Activated T-helper 17 cell treated with anti-CD3 and anti-CD28 coated beads, Interleukin-2, amount 50 U/mL, for 72 hours (primary cell): ENCODE measurements at regions not wholly inside any gene's neighbourhood (a gene's known extent, or its start where the extent isn't known, plus 50 kb on each side); places are given as distances from the start of the nearest gene placed in this dataset.
"Not testable (repeated sequence)": the region's sequence is repeated elsewhere in the genome, so short reads cannot be mapped to it uniquely, and the experiment has no call there.

Experiments
- ATAC-seq: fragments of 150-1000 bp; cut with Tn5 transposase; replicated peaks from 2 replicates; pipeline ENCODE4 v1.10.0; 2021; ENCODE audit warnings: mild to moderate bottlenecking, moderate library complexity
- H3K27ac Mint-ChIP-seq: one replicate; pipeline ENCODE4 v1.8.0; 2022; ENCODE audit warnings: mixed read lengths
- H3K27me3 Mint-ChIP-seq: one replicate; pipeline ENCODE4 v1.8.0; 2022; ENCODE audit warnings: mixed read lengths
- H3K36me3 Mint-ChIP-seq: one replicate; pipeline ENCODE4 v1.8.0; 2022; ENCODE audit warnings: low read depth, mild to moderate bottlenecking, mixed read lengths
- H3K4me1 Mint-ChIP-seq: one replicate; pipeline ENCODE4 v1.8.0; 2022; ENCODE audit warnings: mixed read lengths
- H3K4me3 Mint-ChIP-seq: one replicate; pipeline ENCODE4 v1.8.0; 2022; ENCODE audit warnings: mild to moderate bottlenecking, mixed read lengths
- H3K9me3 Mint-ChIP-seq: one replicate; pipeline ENCODE4 v1.8.0; 2022; ENCODE audit warnings: mixed read lengths

DNA sequence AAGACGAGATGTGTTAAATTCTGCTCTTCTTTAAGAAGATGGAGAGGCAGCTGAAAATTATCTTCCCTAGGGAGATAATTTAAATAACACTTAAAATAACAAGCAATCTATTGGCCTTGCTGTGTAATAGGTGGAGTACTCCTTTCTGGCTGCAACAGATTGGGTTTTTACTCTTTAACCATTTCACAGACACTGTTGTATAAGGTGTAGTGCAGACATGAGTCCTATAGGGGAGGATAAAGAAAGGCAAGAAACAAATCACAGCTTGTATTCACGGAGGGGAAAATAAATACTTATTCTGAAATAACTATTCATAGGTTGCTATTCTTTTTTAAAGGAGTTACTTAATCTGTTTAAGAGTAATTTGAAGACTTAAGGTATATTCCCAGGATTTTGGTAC, 252.0 kb downstream of the ZPLD1 start:
- Mint-ChIP-seq H3K27ac (no peak overlapping the region), H3K9me3 (no peaks in the 10 kb centered on the region), H3K27me3 (peaks cover 37% of the 10 kb centered on the region), H3K4me1 (no peaks in the 10 kb centered on the region), H3K36me3 (no peaks in the 10 kb centered on the region), H3K4me3 (no peak overlapping the region)
- no peak for ATAC-seq

DNA sequence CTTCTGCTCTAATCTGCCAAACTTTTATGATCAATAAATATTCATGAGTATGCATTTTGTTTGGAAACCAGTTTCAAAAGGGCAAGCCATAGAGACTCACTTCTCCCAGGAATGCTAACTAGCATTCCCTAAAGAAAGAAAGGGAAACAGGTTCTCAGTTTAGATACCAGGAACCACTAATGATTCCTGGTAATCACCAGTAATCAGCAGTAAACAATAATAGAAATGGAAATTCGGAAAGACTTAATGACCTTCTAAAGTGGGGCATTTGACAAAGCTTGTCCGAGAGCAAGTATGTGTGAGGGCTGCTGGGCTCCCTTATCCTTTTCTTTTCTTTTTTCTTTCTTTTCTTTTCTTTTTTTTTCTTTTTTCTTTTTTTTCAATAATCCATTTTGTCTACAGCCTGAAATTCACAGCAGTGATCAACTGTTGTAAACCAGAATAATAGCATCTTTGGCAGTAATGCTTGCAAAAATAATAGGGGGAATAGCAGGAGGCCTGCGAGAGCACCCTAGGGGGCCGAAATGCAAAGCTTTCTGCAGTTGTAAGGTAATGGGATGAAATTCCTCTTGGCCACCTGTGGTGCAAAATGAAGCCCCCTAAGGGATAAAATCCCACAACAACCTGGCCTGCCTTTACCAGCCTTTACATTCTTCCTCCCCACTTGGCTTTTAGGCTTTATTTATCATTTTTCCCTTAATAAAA, 253.2 kb downstream of the ZPLD1 start:
- no peak overlapping the region for H3K27ac Mint-ChIP-seq
- peaks cover 35% of the 10 kb centered on the region for H3K27me3 Mint-ChIP-seq
- no peak for ATAC-seq
- no peak overlapping the region for H3K4me3 Mint-ChIP-seq
- no peaks in the 10 kb centered on the region for H3K4me1 Mint-ChIP-seq
- H3K36me3 Mint-ChIP-seq: no peaks in the 10 kb centered on the region
- no peaks in the 10 kb centered on the region for H3K9me3 Mint-ChIP-seq

DNA sequence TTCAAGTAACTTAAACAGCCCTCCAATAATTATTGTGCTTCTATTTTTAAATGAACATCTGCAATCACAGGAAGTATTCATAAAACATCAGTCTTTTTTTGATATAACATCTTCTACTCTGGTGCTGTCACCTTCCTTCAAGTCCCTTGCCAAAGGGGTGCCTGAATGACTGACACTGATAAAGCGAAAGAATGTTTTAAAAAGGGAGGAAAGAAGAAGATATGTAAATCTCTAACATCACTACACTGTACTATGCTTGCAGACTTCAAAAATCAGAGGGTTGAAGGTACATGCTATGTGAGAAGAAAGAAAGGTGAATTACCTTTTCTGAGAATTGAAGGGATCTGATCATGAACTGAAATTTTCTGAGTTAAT, 253.7 kb downstream of the ZPLD1 start:
- Mint-ChIP-seq H3K27ac (no peak overlapping the region), H3K36me3 (no peaks in the 10 kb centered on the region), H3K4me1 (no peaks in the 10 kb centered on the region), H3K9me3 (no peaks in the 10 kb centered on the region), H3K27me3 (peaks cover 30% of the 10 kb centered on the region), H3K4me3 (no peak overlapping the region)
- no peak for ATAC-seq

DNA sequence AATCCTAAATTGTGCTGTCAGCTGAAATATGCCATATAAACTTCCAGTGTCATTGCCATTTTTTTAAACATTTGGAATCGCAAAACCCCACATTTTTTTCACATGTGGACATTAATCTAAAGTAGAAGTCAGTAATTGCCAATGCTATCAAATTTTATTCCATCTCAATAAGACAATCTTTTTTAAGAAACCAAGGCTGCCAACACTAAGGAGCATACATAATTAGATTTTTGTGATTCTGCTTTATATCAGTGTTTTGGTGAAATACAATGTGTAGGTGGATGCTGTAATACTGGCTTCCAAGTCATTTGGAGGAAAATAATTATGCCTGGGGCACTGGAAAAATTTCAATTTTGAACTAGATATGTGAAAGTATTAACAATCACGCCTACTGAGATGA, 256.7 kb downstream of the ZPLD1 start:
- Mint-ChIP-seq H3K27ac (no peak overlapping the region), H3K4me1 (no peaks in the 10 kb centered on the region), H3K27me3 (peaks cover 29% of the 10 kb centered on the region), H3K9me3 (no peaks in the 10 kb centered on the region), H3K4me3 (no peak overlapping the region), H3K36me3 (no peaks in the 10 kb centered on the region)
- ATAC-seq: no peak

DNA sequence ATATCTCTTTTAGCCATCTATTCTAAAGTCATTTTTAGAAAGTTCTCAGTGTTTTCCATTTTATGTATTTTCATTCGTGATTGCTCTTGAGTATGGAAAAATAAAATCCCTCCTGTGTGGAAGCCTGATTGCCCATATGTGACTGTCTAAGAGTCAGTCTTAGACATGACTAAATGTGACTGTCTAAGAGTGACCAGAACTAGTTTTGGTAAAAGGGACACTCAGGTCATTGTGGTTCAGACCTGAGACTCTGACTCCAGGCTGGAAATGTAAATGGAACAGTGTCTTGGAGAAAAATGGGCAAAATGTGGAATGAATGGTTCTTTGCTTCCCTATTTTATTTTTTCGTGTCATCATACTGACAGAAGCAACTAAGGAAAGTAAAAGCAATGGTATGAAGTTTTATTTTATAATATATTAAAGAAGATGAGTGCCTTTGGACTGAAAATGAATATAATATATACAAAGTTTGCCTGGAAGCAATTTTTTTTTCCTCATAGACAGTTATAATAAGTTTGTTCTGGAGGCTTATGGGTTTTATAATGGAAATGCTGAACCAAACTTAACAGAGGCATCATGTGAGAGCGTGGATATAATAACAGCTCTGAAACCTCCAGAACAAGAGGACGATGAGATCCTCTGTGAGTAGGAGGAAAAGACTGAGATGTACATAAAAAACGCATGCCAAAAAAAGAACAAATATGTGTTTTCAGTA, 264.4 kb downstream of the ZPLD1 start:
- H3K27me3 Mint-ChIP-seq: peaks cover 8% of the 10 kb centered on the region
- H3K27ac Mint-ChIP-seq: no peak overlapping the region
- no peaks in the 10 kb centered on the region for H3K36me3 Mint-ChIP-seq
- no peaks in the 10 kb centered on the region for H3K9me3 Mint-ChIP-seq
- no peak overlapping the region for H3K4me3 Mint-ChIP-seq
- ATAC-seq: no peak
- no peaks in the 10 kb centered on the region for H3K4me1 Mint-ChIP-seq

DNA sequence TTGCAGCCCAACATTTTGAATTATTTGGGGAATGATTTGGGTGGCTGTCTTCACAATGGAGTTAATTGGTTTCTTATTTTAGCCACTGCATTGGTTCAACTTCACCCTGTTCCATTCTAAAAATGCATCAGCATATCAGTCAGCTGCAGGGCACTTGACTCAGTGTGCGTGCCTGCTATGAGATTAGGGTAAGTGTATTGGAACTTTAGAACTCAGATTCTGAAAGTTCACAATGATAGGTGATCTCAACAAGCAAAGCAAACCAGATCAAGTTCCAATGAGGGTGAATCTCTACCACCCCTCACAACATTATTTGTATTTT, 265.0 kb downstream of the ZPLD1 start:
- H3K27ac Mint-ChIP-seq: no peak overlapping the region
- H3K4me3 Mint-ChIP-seq: no peak overlapping the region
- peaks cover 5% of the 10 kb centered on the region for H3K27me3 Mint-ChIP-seq
- no peaks in the 10 kb centered on the region for H3K9me3 Mint-ChIP-seq
- no peak for ATAC-seq
- no peaks in the 10 kb centered on the region for H3K36me3 Mint-ChIP-seq
- H3K4me1 Mint-ChIP-seq: no peaks in the 10 kb centered on the region

DNA sequence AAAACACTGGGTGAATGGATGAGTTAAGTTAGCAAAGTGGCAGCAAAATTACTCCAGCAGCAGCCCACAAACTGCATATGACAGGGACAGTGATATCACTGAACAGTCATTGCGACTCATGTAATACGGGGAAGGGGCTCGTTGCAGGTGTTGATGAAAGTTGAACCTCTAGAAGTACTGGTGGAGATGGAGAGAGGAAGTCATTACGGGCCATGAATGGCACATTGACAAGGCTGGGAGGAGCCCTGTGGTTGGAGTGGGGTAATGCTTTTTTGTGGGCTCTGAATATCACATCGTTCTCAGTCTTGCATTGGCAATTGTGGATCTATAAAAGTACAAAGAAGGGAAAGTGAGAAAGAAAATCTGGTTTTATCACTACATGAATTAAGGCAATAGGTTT, 278.1 kb downstream of the ZPLD1 start:
- ATAC-seq: peak; percentile 47
- Mint-ChIP-seq H3K36me3 (no peaks in the 10 kb centered on the region), H3K4me1 (no peaks in the 10 kb centered on the region), H3K4me3 (no peak overlapping the region), H3K27me3 (peaks cover 11% of the 10 kb centered on the region), H3K9me3 (no peaks in the 10 kb centered on the region), H3K27ac (no peak overlapping the region)

DNA sequence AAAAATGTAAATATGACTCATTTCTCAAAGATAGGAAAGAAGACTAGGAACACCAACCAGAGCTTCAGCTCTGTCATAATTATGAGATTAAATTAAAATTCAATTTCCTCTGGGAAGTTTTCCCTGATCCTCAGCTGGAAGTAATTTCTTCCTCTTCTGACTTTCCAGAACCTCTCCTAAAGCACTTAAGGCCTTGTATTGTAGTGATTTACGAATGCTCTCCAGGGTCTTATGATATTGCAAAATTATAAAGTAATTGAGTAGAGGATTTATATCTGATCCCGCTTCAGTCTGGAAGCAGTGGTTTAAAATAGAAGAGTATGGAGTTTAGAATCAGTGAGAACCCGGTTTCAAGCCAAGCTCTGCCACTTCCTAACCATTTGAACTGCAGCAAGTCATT, 279.8 kb downstream of the ZPLD1 start:
- H3K9me3 Mint-ChIP-seq: no peaks in the 10 kb centered on the region

DNA sequence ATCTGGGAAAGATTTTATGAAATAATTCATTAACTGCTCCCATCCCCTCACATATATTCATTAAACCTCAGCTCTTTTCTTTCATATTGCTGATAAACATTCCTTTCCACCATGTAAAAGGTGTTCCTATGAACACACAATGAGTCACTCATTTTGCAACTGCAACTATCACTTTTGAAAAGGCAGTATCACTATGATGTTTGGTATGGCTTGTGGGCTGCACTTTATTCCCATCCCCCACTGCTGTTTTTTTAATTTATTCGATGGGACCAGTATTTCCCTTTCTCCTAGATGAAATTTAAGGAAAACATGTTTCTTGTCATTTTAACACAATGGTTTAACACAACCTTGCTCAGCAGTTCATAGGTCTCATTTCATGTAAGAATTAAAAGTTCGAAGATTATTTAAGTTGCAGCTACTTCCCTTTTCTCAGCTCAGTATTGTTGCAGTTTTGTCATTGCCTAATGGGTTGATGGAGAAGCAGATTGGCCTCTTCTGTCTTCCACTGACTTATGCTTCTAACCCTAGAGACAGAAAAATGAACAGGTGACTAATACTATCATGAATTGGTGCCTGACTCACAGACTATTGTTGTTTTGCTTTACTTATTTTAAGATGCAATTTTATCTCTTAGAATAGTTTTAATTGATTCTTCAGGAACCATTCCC, 280.3 kb downstream of the ZPLD1 start:
- no peak overlapping the region for H3K27ac Mint-ChIP-seq
- peaks cover 11% of the 10 kb centered on the region for H3K27me3 Mint-ChIP-seq
- peak; percentile 83 for ATAC-seq
- no peaks in the 10 kb centered on the region for H3K9me3 Mint-ChIP-seq
- no peaks in the 10 kb centered on the region for H3K36me3 Mint-ChIP-seq
- H3K4me3 Mint-ChIP-seq: no peak overlapping the region
- H3K4me1 Mint-ChIP-seq: no peaks in the 10 kb centered on the region

More for the DNA sequence above, 279.8 kb downstream of the ZPLD1 start:
- H3K27me3 Mint-ChIP-seq: peaks cover 11% of the 10 kb centered on the region
- no peak overlapping the region for H3K27ac Mint-ChIP-seq
- no peaks in the 10 kb centered on the region for H3K4me1 Mint-ChIP-seq
- no peak for ATAC-seq
- H3K4me3 Mint-ChIP-seq: no peak overlapping the region
- no peaks in the 10 kb centered on the region for H3K36me3 Mint-ChIP-seq

DNA sequence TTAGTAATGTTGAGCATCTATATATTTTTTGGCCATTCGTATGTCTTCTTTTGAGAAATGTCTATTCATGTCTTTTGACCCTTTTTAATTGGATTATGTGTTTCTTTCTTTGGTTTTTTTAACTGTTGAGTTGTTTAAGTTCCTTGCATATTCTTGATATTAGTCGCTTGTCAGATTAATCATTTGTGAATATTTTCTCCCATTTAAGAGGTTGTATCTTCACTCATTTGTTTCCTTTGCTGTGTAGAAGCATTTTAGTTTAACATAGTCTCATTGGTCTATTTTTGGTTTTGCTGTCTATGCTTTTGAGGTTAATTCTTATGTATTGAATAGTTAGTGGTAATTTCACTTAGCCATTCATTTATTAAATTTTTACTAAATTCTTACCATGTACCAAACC, 283.8 kb downstream of the ZPLD1 start:
- Mint-ChIP-seq H3K4me3 (no peak overlapping the region), H3K27ac (no peak overlapping the region), H3K36me3 (no peaks in the 10 kb centered on the region), H3K27me3 (peaks cover 12% of the 10 kb centered on the region), H3K4me1 (no peaks in the 10 kb centered on the region), H3K9me3 (no peaks in the 10 kb centered on the region)
- no peak for ATAC-seq

DNA sequence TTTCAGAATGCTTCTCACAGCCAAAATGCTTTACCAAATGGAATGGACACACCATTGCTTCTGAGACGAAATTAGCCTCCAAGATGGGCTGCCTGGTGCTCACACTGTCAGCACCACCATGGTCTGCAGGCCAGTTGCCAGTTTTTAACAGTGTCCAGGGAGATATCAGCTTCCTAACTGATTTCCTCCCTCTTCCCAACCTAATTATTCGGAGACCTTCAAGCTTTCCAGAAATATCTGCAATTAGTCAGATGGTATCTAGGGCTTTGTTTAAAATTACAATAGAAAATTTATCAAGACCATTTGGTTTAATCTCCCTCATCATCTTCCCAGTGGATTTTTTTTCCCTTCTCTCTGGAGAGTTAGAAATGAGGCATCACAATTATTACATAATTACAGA, 287.5 kb downstream of the ZPLD1 start:
- Mint-ChIP-seq H3K27ac (no peak overlapping the region), H3K4me1 (no peaks in the 10 kb centered on the region), H3K27me3 (peaks cover 19% of the 10 kb centered on the region), H3K9me3 (peaks cover 5% of the 10 kb centered on the region), H3K4me3 (no peak overlapping the region), H3K36me3 (no peaks in the 10 kb centered on the region)
- ATAC-seq: no peak

DNA sequence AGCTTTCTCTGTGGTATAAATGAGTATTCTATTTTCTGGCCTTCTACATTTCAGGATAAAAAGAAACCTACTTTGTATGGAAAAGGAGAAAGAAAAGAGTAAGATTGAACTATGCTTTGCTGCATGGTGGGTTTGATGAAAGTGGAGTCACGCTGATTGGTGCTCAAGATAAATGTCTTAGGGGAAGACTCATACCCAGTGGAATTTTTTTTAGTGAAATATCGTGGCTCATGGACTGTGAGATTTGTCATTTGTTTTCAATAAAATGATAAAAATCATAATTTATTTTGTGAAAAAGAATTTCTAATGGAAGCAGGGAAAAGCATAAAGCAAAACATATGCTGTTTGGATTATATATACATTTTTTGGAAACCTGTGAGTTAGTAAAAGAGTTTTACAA, 292.5 kb downstream of the ZPLD1 start:
- peaks cover 5% of the 10 kb centered on the region for H3K9me3 Mint-ChIP-seq
- H3K27me3 Mint-ChIP-seq: peaks cover 8% of the 10 kb centered on the region
- H3K4me1 Mint-ChIP-seq: no peaks in the 10 kb centered on the region
- no peak overlapping the region for H3K27ac Mint-ChIP-seq
- no peak overlapping the region for H3K4me3 Mint-ChIP-seq
- no peaks in the 10 kb centered on the region for H3K36me3 Mint-ChIP-seq
- ATAC-seq: no peak

DNA sequence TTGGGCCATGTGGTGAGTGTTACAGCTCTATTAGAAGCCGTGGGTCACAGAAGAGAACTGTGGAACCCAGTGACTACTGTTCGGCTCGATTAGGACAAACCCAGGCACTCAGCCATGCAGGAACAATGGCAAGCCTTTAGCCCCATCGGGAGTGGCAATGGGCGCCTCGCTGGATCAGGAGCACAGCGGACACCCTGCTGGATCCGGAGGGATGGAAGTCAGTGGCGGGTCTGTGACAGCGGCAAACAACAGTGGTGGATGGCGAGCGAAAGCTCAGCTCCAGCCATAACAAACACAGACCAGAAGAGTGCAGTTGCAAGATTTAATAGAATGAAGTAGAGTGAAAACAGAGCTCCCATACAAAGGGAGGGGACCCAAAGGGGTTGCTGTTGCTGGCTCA, 297.8 kb downstream of the ZPLD1 start:
- ATAC-seq, H3K9me3 Mint-ChIP-seq, H3K27me3 Mint-ChIP-seq, H3K4me1 Mint-ChIP-seq, H3K27ac Mint-ChIP-seq, H3K36me3 Mint-ChIP-seq, H3K4me3 Mint-ChIP-seq: not testable (repeated sequence)

DNA sequence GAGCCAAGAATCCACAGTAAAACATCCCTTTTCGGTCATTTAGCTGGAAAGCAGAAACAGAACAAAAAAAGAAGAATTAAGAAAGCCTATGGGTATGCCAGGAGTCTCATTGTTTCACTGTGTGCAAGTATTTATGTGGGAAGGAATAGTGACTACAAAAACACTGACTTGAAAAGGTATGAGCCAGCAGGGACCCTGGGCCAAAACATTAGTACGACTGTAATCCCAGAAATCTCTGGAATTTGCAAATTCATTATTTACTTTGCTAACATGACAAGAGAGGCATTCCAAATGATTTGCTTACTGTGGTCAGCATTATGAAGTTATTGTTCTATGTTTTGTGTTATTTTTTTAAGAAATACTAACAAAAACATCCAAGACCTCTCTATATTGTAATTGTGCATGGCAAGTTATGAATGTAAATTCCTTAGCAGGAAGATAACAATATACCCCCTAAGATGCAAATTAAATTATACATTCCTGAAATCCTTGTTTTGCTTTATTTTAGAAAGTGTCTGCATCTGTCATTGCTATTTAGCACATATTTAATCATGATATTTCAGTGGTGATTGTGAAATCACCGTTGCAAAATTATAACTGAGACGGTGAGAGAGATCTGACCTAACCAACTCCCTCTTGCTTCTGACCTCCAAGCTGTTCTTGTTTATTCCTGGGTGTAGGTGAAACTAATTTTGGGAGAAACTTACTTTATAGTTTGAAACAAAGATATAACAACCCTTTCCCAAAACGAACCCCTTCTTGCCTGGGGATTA, 299.2 kb downstream of the ZPLD1 start:
- no peaks in the 10 kb centered on the region for H3K36me3 Mint-ChIP-seq
- ATAC-seq: no peak
- H3K27ac Mint-ChIP-seq: no peak overlapping the region
- H3K27me3 Mint-ChIP-seq: no peaks in the 10 kb centered on the region
- H3K4me1 Mint-ChIP-seq: peaks cover 7% of the 10 kb centered on the region
- H3K4me3 Mint-ChIP-seq: no peak overlapping the region
- no peaks in the 10 kb centered on the region for H3K9me3 Mint-ChIP-seq

DNA sequence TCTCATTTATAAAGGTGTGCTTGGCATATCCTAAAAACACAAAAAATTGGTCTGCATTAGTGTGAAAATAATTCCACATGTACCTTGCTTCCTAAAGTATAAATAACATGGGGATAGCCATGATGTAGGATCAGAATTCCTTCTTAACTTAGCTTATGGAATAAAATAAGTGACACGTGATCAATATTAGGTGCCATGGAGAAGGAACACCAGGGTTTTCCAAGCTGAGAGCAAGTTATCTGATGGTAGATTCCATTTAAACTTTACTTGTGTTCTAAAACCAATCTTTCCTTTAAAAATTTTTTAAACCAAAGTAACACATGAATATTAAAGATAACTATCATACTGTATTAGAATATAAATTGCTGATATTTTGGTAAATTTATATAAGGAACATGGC, 300.5 kb downstream of the ZPLD1 start:
- Mint-ChIP-seq H3K27me3 (no peaks in the 10 kb centered on the region), H3K36me3 (no peaks in the 10 kb centered on the region), H3K27ac (no peak overlapping the region), H3K9me3 (no peaks in the 10 kb centered on the region), H3K4me3 (no peak overlapping the region), H3K4me1 (peaks cover 7% of the 10 kb centered on the region)
- ATAC-seq: no peak
